CD14-positive monocyte (primary cell): ENCODE measurements at regions not wholly inside any gene's neighbourhood (a gene's known extent, or its start where the extent isn't known, plus 50 kb on each side); places are given as distances from the start of the nearest gene placed in this dataset.

ENCODE experiments used
- DNase-seq, 3 donors: peaks; one replicate each; pipeline ENCODE4 v3.0.0-alpha.2; 2011 to 2022
- H2AFZ ChIP-seq: 2 replicates; pipeline ENCODE4 v1.6.0; 2012; ENCODE audit warnings: mild to moderate bottlenecking, low read depth, low read length, inconsistent platforms; ENCODE audit not compliant: insufficient read depth, poor library complexity, severe bottlenecking
- H3K27ac ChIP-seq, 2 donors: 1 replicate in 1 of 2; 2 replicates in 1 of 2; pipeline ENCODE4 v1.5.1; 2012 to 2013; ENCODE audit warnings: low read length in 2 of 2, control low read depth in 1 of 2, inconsistent platforms in 1 of 2, low read depth in 1 of 2, mild to moderate bottlenecking in 1 of 2
- H3K27me3 ChIP-seq, 2 donors: one replicate each; pipeline versions ENCODE4 v1.6.0 to v1.6.1; 2011 to 2013; ENCODE audit warnings: low read length in 2 of 2; ENCODE audit not compliant: control insufficient read depth in 2 of 2, insufficient read depth in 2 of 2
- H3K36me3 ChIP-seq, 2 donors: replicated peaks in 1 of 2; 1 replicate in 1 of 2; 2 replicates in 1 of 2; pipeline versions ENCODE4 v1.5.1 to v1.6.1; 2012 to 2013; ENCODE audit warnings: low read length in 2 of 2, control low read depth in 1 of 2, inconsistent platforms in 1 of 2, mild to moderate bottlenecking in 1 of 2; ENCODE audit not compliant: insufficient read depth in 2 of 2, control insufficient read depth in 1 of 2
- H3K4me1 ChIP-seq, 2 donors: 1 replicate in 1 of 2; 2 replicates in 1 of 2; pipeline versions ENCODE4 v1.5.1 to v1.6.1; 2012 to 2013; ENCODE audit warnings: low read length in 2 of 2, control low read depth in 1 of 2, inconsistent platforms in 1 of 2, mild to moderate bottlenecking in 1 of 2, moderate library complexity in 1 of 2; ENCODE audit not compliant: insufficient read depth in 2 of 2, control insufficient read depth in 1 of 2
- H3K4me2 ChIP-seq: replicated peaks from 2 replicates; pipeline ENCODE3; 2012; ENCODE audit warnings: low read length, moderate library complexity, mild to moderate bottlenecking; ENCODE audit not compliant: poor library complexity, severe bottlenecking; ENCODE audit errors: extremely low read depth
- H3K4me3 ChIP-seq, 3 experiments: fragments of 200-600 bp in 1 of 3; sonication (generic) in 1 of 3; replicated peaks in 1 of 3; 1 replicate in 2 of 3; 2 replicates in 1 of 3; pipeline ENCODE4 v1.5.1; 2011 to 2013; ENCODE audit warnings: low read length in 3 of 3, mild to moderate bottlenecking in 3 of 3, control low read depth in 2 of 3, low read depth in 2 of 3, inconsistent platforms in 1 of 3, moderate library complexity in 1 of 3
- H3K79me2 ChIP-seq: 2 replicates; pipeline ENCODE4 v1.6.0; 2012; ENCODE audit warnings: mild to moderate bottlenecking, control low read depth, inconsistent platforms, low read length, moderate library complexity; ENCODE audit not compliant: insufficient read depth
- H3K9ac ChIP-seq: 2 replicates; pipeline ENCODE4 v1.6.0; 2017; ENCODE audit warnings: low read length, mild to moderate bottlenecking; ENCODE audit not compliant: insufficient read depth, poor library complexity, severe bottlenecking
- H3K9me3 ChIP-seq, 2 donors: replicated peaks in 1 of 2; 1 replicate in 1 of 2; 2 replicates in 1 of 2; pipeline versions ENCODE4 v1.5.1 to v1.6.1; 2012 to 2013; ENCODE audit warnings: low read length in 2 of 2, control low read depth in 1 of 2; ENCODE audit not compliant: control insufficient read depth in 1 of 2, insufficient read depth in 1 of 2
- H4K20me1 ChIP-seq: 2 replicates; pipeline ENCODE4 v1.6.0; 2012; ENCODE audit warnings: mild to moderate bottlenecking, low read length, control low read depth, moderate library complexity; ENCODE audit not compliant: insufficient read depth
- H3K27ac Mint-ChIP-seq, 7 donors: one replicate each; pipeline ENCODE4 v1.8.0; 2020; ENCODE audit warnings: mild to moderate bottlenecking in 7 of 7, mixed read lengths in 7 of 7, moderate library complexity in 6 of 7, inconsistent platforms in 2 of 7
- H3K27me3 Mint-ChIP-seq, 3 donors: one replicate each; pipeline ENCODE4 v1.8.0; 2021 to 2022; ENCODE audit warnings: low read depth in 3 of 3, mild to moderate bottlenecking in 3 of 3, mixed read lengths in 3 of 3, moderate library complexity in 3 of 3, inconsistent platforms in 1 of 3
- H3K36me3 Mint-ChIP-seq, 2 donors: one replicate each; pipeline ENCODE4 v1.8.0; 2020; ENCODE audit warnings: mixed read lengths in 2 of 2, inconsistent platforms in 1 of 2, mild to moderate bottlenecking in 1 of 2
- H3K4me1 Mint-ChIP-seq: one replicate; pipeline ENCODE4 v1.8.0; 2020; ENCODE audit warnings: mild to moderate bottlenecking, mixed read lengths
- H3K4me3 Mint-ChIP-seq, 2 donors: one replicate each; pipeline ENCODE4 v1.8.0; 2020; ENCODE audit warnings: mild to moderate bottlenecking in 2 of 2, mixed read lengths in 2 of 2, moderate library complexity in 1 of 2
- H3K9me3 Mint-ChIP-seq, 7 donors: one replicate each; pipeline ENCODE4 v1.8.0; 2020 to 2022; ENCODE audit warnings: mixed read lengths in 7 of 7, mild to moderate bottlenecking in 6 of 7, moderate library complexity in 6 of 7, inconsistent platforms in 2 of 7
- WGBS: methylation state at CpG from one replicate; pipeline ENCODE4 v1.1.5; 2013; ENCODE audit warnings: missing lambda C conversion rate; ENCODE audit not compliant: insufficient coverage; 5-methylcytosine and 5-hydroxymethylcytosine counted together
- intact Hi-C, 2 donors: fragments of 100-400 bp; cut with micrococcal nuclease; formaldehyde crosslinking; loops; one replicate each; pipeline versions ENCODE4 v1.15.0 to v1.15.1; 2023
- TF ChIP-seq, protein P1 (sequence below): fragments of 200-600 bp; IDR thresholded peaks from one replicate; pipeline ENCODE4 v1.8.0; 2022; ENCODE audit warnings: antibody characterized with exemption, mild to moderate bottlenecking

DNA sequence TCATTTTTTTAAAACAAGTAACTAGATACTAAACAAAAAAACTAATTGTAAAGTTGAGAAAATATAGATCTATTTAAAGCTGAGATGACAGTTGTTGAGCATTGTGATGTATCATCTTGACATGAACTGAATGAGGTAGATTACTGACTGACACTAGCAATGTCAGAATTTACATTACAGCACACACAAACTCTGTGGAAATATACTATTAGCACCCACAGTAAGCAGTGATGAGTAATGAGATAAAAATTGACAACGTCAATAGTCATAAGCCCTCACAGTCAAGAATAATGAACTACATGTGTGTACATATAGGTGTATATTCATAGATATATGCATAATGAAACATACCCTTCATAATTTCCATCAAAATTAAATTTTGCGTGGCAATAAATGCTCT, 368.4 kb downstream of the TFEC start:
- Mint-ChIP-seq H3K9me3 (peaks cover 0 to 3% (median 0%) of the 10 kb centered on the region in 7 donors), H3K4me3 (no peak overlapping the region), H3K27me3 (peaks cover 0 to 1% (median 0%) of the 10 kb centered on the region in 3 donors), H3K4me1 (no peaks in the 10 kb centered on the region), H3K36me3 (no peaks in the 10 kb centered on the region), H3K27ac (no peak overlapping the region)
- Histone ChIP-seq H3K36me3 (no peaks in the 10 kb centered on the region), H3K4me3 (no peak overlapping the region), H3K4me2 (no peak overlapping the region), H3K4me1 (no peaks in the 10 kb centered on the region), H3K79me2 (no peaks in the 10 kb centered on the region), H3K9me3 (no peaks in the 10 kb centered on the region), H3K27me3 (no peaks in the 10 kb centered on the region), H3K27ac (no peak overlapping the region), H4K20me1 (no peaks in the 10 kb centered on the region), H2AFZ (no peak overlapping the region), H3K9ac (no peak overlapping the region)
- TF ChIP-seq, protein P1, sequence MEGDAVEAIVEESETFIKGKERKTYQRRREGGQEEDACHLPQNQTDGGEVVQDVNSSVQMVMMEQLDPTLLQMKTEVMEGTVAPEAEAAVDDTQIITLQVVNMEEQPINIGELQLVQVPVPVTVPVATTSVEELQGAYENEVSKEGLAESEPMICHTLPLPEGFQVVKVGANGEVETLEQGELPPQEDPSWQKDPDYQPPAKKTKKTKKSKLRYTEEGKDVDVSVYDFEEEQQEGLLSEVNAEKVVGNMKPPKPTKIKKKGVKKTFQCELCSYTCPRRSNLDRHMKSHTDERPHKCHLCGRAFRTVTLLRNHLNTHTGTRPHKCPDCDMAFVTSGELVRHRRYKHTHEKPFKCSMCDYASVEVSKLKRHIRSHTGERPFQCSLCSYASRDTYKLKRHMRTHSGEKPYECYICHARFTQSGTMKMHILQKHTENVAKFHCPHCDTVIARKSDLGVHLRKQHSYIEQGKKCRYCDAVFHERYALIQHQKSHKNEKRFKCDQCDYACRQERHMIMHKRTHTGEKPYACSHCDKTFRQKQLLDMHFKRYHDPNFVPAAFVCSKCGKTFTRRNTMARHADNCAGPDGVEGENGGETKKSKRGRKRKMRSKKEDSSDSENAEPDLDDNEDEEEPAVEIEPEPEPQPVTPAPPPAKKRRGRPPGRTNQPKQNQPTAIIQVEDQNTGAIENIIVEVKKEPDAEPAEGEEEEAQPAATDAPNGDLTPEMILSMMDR = no peak
- intact Hi-C loops = no loop called here
- DNase-seq = no peak
- no CpG with 5 or more reads among the region's 2 CpGs for WGBS

DNA sequence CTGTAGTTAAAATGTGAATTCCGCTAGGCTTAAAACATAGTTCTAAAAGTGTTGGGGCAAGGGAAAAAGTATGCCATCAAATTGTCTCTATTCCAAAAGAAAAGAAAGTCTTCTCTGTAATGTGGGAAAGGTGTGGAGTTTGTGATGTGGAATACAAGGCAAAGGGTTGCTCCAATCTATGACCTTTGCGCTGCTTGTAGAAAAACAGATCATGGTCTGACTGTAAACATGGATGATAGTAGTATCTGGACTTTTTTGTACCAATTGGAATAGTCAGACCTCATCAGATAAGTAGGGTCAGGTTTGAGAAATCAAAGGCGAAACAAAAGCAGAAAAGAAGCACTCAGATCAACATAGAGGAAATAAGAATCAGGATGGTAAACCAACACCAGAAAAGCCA, 372.3 kb downstream of the TFEC start:
- intact Hi-C loops = no loop called here
- 100% methylated on average over 1 of the region's 3 CpGs for WGBS

More for the DNA sequence above, 372.3 kb downstream of the TFEC start:
- no peaks in the 10 kb centered on the region for H3K27me3 ChIP-seq
- peaks cover 0 to 1% (median 0%) of the 10 kb centered on the region in 3 donors for H3K27me3 Mint-ChIP-seq
- H3K4me1 ChIP-seq = no peaks in the 10 kb centered on the region
- no peak overlapping the region for H3K4me3 Mint-ChIP-seq
- no peak overlapping the region for H2AFZ ChIP-seq
- H3K36me3 Mint-ChIP-seq = no peaks in the 10 kb centered on the region
- H4K20me1 ChIP-seq = no peaks in the 10 kb centered on the region
- no peaks in the 10 kb centered on the region for H3K79me2 ChIP-seq
- H3K9ac ChIP-seq = no peak overlapping the region
- no peaks in the 10 kb centered on the region for H3K9me3 ChIP-seq
- TF ChIP-seq, protein P1 = no peak
- H3K27ac Mint-ChIP-seq = no peak overlapping the region
- H3K27ac ChIP-seq = no peak overlapping the region
- peaks cover 0 to 3% (median 0%) of the 10 kb centered on the region in 7 donors for H3K9me3 Mint-ChIP-seq
- H3K4me2 ChIP-seq = no peak overlapping the region
- H3K4me1 Mint-ChIP-seq = no peaks in the 10 kb centered on the region
- no peak overlapping the region for H3K4me3 ChIP-seq
- no peaks in the 10 kb centered on the region for H3K36me3 ChIP-seq
- DNase-seq = no peak
